Liver (tissue), 3 donors: ENCODE measurements at regions not wholly inside any gene's neighbourhood (a gene's known extent, or its start where the extent isn't known, plus 50 kb on each side); places are given as distances from the start of the nearest gene placed in this dataset.

ENCODE experiments used
- EGR1 ChIP-seq, 2 donors: IDR thresholded peaks; 2 replicates each; pipeline ENCODE4 v1.6.1; 2016 to 2018; ENCODE audit warnings: antibody characterized with exemption in 2 of 2, low read depth in 2 of 2
- FOXA2 ChIP-seq: IDR thresholded peaks from 2 replicates; pipeline ENCODE4 v1.6.1; 2016; ENCODE audit warnings: antibody characterized with exemption
- RAD21 ChIP-seq, 2 donors: IDR thresholded peaks; 2 replicates each; pipeline ENCODE4 v1.6.1; 2016; ENCODE audit warnings: antibody characterized with exemption in 2 of 2, mild to moderate bottlenecking in 2 of 2
- TAF1 ChIP-seq: conservative IDR thresholded peaks from 2 replicates; pipeline ENCODE4 v1.6.1; 2016; ENCODE audit warnings: antibody characterized with exemption, mild to moderate bottlenecking
- TF ChIP-seq, protein P1 (sequence below): fragments of 150-350 bp; IDR thresholded peaks from 2 replicates; pipeline ENCODE4 v1.5.1; 2017; ENCODE audit warnings: improper control_type of control experiment, low read depth, low read length; ENCODE audit not compliant: missing input control
- TF ChIP-seq, protein P2 (sequence below): IDR thresholded peaks from 2 replicates; pipeline ENCODE4 v1.6.1; 2016; ENCODE audit warnings: antibody characterized with exemption, mild to moderate bottlenecking
- TF ChIP-seq, protein P3 (sequence below): IDR thresholded peaks from 2 replicates; pipeline ENCODE4 v1.6.1; 2016; ENCODE audit warnings: antibody characterized with exemption
- TF ChIP-seq, protein P4 (sequence below): IDR thresholded peaks from 2 replicates; pipeline ENCODE4 v1.6.1; 2016; ENCODE audit warnings: antibody characterized with exemption
- TF ChIP-seq, protein P5 (sequence below): IDR thresholded peaks from 2 replicates; pipeline ENCODE4 v1.6.1; 2016; ENCODE audit warnings: antibody characterized with exemption
- donor health status: healthy.
- donor health status: healthy.

DNA sequence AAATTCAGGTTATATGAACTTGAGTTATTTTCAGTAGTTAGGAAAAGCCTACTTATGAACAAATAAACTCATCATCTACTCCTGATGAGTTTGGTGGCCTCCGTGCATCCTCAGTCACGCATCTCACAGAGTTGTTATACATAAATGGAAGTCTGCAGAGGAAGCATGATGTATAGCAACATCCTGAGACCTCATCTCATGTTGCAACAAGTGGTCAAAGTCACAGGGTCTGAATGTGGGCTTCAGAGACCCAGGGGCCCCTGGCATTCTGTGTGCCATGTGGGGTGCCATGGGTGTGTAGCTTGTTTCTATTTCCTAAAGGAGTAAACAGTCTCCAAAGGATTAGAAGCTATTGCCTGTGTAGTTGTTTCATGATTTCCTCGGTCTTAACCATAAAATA is 216.5 kb downstream of the IRX2 start:
- TF ChIP-seq, protein P1, sequence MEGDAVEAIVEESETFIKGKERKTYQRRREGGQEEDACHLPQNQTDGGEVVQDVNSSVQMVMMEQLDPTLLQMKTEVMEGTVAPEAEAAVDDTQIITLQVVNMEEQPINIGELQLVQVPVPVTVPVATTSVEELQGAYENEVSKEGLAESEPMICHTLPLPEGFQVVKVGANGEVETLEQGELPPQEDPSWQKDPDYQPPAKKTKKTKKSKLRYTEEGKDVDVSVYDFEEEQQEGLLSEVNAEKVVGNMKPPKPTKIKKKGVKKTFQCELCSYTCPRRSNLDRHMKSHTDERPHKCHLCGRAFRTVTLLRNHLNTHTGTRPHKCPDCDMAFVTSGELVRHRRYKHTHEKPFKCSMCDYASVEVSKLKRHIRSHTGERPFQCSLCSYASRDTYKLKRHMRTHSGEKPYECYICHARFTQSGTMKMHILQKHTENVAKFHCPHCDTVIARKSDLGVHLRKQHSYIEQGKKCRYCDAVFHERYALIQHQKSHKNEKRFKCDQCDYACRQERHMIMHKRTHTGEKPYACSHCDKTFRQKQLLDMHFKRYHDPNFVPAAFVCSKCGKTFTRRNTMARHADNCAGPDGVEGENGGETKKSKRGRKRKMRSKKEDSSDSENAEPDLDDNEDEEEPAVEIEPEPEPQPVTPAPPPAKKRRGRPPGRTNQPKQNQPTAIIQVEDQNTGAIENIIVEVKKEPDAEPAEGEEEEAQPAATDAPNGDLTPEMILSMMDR, result no peak
- TF ChIP-seq EGR1 (IDR thresholded peaks at IDR 0.05; ENCODE audit: low read depth in 2 of 2), result no peak
- TF ChIP-seq, protein P2, sequence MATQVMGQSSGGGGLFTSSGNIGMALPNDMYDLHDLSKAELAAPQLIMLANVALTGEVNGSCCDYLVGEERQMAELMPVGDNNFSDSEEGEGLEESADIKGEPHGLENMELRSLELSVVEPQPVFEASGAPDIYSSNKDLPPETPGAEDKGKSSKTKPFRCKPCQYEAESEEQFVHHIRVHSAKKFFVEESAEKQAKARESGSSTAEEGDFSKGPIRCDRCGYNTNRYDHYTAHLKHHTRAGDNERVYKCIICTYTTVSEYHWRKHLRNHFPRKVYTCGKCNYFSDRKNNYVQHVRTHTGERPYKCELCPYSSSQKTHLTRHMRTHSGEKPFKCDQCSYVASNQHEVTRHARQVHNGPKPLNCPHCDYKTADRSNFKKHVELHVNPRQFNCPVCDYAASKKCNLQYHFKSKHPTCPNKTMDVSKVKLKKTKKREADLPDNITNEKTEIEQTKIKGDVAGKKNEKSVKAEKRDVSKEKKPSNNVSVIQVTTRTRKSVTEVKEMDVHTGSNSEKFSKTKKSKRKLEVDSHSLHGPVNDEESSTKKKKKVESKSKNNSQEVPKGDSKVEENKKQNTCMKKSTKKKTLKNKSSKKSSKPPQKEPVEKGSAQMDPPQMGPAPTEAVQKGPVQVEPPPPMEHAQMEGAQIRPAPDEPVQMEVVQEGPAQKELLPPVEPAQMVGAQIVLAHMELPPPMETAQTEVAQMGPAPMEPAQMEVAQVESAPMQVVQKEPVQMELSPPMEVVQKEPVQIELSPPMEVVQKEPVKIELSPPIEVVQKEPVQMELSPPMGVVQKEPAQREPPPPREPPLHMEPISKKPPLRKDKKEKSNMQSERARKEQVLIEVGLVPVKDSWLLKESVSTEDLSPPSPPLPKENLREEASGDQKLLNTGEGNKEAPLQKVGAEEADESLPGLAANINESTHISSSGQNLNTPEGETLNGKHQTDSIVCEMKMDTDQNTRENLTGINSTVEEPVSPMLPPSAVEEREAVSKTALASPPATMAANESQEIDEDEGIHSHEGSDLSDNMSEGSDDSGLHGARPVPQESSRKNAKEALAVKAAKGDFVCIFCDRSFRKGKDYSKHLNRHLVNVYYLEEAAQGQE, result no peak
- TF ChIP-seq FOXA2, result no peak
- TF ChIP-seq RAD21 (IDR thresholded peaks at IDR 0.05), result no peak
- TF ChIP-seq, protein P3, sequence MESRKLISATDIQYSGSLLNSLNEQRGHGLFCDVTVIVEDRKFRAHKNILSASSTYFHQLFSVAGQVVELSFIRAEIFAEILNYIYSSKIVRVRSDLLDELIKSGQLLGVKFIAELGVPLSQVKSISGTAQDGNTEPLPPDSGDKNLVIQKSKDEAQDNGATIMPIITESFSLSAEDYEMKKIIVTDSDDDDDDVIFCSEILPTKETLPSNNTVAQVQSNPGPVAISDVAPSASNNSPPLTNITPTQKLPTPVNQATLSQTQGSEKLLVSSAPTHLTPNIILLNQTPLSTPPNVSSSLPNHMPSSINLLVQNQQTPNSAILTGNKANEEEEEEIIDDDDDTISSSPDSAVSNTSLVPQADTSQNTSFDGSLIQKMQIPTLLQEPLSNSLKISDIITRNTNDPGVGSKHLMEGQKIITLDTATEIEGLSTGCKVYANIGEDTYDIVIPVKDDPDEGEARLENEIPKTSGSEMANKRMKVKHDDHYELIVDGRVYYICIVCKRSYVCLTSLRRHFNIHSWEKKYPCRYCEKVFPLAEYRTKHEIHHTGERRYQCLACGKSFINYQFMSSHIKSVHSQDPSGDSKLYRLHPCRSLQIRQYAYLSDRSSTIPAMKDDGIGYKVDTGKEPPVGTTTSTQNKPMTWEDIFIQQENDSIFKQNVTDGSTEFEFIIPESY, result no peak
- TF ChIP-seq, protein P4, sequence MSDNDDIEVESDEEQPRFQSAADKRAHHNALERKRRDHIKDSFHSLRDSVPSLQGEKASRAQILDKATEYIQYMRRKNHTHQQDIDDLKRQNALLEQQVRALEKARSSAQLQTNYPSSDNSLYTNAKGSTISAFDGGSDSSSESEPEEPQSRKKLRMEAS, result no peak
- TF ChIP-seq, protein P5, sequence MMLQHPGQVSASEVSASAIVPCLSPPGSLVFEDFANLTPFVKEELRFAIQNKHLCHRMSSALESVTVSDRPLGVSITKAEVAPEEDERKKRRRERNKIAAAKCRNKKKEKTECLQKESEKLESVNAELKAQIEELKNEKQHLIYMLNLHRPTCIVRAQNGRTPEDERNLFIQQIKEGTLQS, result no peak
- no peak for TF ChIP-seq TAF1
